Liver (tissue), 8 donors: ENCODE measurements at regions not wholly inside any gene's neighbourhood (a gene's known extent, or its start where the extent isn't known, plus 50 kb on each side); places are given as distances from the start of the nearest gene placed in this dataset.

Source experiments
- DNase-seq: peaks from one replicate; pipeline ENCODE4 v3.0.0-alpha.2; 2017; ENCODE audit warnings: low spot score
- H3K27ac ChIP-seq, 2 donors: one replicate each; pipeline ENCODE4 v1.7.0; 2013; ENCODE audit warnings: inconsistent platforms in 2 of 2, low read length in 2 of 2, control low read depth in 1 of 2, low read depth in 1 of 2, mild to moderate bottlenecking in 1 of 2
- H3K27me3 ChIP-seq, 4 donors: one replicate each; pipeline versions ENCODE4 v1.6.1 to v1.7.0; 2013; ENCODE audit warnings: low read length in 3 of 4, inconsistent platforms in 1 of 4, mild to moderate bottlenecking in 1 of 4, moderate library complexity in 1 of 4; ENCODE audit not compliant: control insufficient read depth in 4 of 4, insufficient read depth in 4 of 4
- H3K36me3 ChIP-seq, 4 donors: one replicate each; pipeline versions ENCODE4 v1.6.1 to v1.7.0; 2013; ENCODE audit warnings: low read length in 3 of 4, mild to moderate bottlenecking in 3 of 4, low read depth in 1 of 4, moderate library complexity in 1 of 4; ENCODE audit not compliant: control insufficient read depth in 4 of 4, insufficient read depth in 3 of 4
- H3K4me1 ChIP-seq, 4 donors: one replicate each; pipeline versions ENCODE4 v1.6.1 to v1.7.0; 2013; ENCODE audit warnings: low read length in 3 of 4, mild to moderate bottlenecking in 3 of 4, moderate library complexity in 1 of 4; ENCODE audit not compliant: control insufficient read depth in 4 of 4, insufficient read depth in 4 of 4
- H3K4me3 ChIP-seq, 3 donors: one replicate each; pipeline versions ENCODE4 v1.6.1 to v1.7.0; 2013; ENCODE audit warnings: low read length in 3 of 3, control low read depth in 1 of 3, low read depth in 1 of 3, mild to moderate bottlenecking in 1 of 3
- H3K9ac ChIP-seq, 2 donors: one replicate each; pipeline ENCODE4 v1.7.0; 2013; ENCODE audit warnings: low read length in 2 of 2, mild to moderate bottlenecking in 2 of 2, moderate library complexity in 2 of 2, control low read depth in 1 of 2, low read depth in 1 of 2
- H3K9me3 ChIP-seq, 4 donors: one replicate each; pipeline versions ENCODE4 v1.6.1 to v1.7.0; 2013; ENCODE audit warnings: low read length in 3 of 4; ENCODE audit not compliant: control insufficient read depth in 4 of 4
- ATF3 ChIP-seq: IDR thresholded peaks from 2 replicates; pipeline ENCODE4 v1.6.1; 2016; ENCODE audit warnings: antibody characterized with exemption
- CTCF ChIP-seq: fragments of 150-350 bp; IDR thresholded peaks from 2 replicates; pipeline ENCODE4 v1.5.1; 2017; ENCODE audit warnings: improper control_type of control experiment, low read depth, low read length; ENCODE audit not compliant: missing input control
- EGR1 ChIP-seq, 2 donors: IDR thresholded peaks; 2 replicates each; pipeline ENCODE4 v1.6.1; 2016 to 2018; ENCODE audit warnings: antibody characterized with exemption in 2 of 2, low read depth in 2 of 2
- GABPA ChIP-seq, 2 donors: IDR thresholded peaks in 1 of 2; conservative IDR thresholded peaks in 1 of 2; 2 replicates each; pipeline ENCODE4 v1.6.1; 2016; ENCODE audit warnings: antibody characterized with exemption in 2 of 2, mild to moderate bottlenecking in 1 of 2, moderate library complexity in 1 of 2
- HNF4A ChIP-seq, 2 donors: conservative IDR thresholded peaks; 2 replicates each; pipeline ENCODE4 v1.6.1; 2016; ENCODE audit warnings: antibody characterized with exemption in 2 of 2, mild to moderate bottlenecking in 2 of 2
- HNF4G ChIP-seq: IDR thresholded peaks from 2 replicates; pipeline ENCODE4 v1.6.1; 2016; ENCODE audit warnings: antibody characterized with exemption
- JUND ChIP-seq, 2 donors: IDR thresholded peaks; 2 replicates each; pipeline ENCODE4 v1.6.1; 2016; ENCODE audit warnings: antibody characterized with exemption in 2 of 2
- NR2F2 ChIP-seq: IDR thresholded peaks from 2 replicates; pipeline ENCODE4 v1.6.1; 2016; ENCODE audit warnings: antibody characterized with exemption
- RAD21 ChIP-seq, 2 donors: IDR thresholded peaks; 2 replicates each; pipeline ENCODE4 v1.6.1; 2016; ENCODE audit warnings: antibody characterized with exemption in 2 of 2, mild to moderate bottlenecking in 2 of 2
- REST ChIP-seq: IDR thresholded peaks from 2 replicates; pipeline ENCODE4 v1.6.1; 2016; ENCODE audit warnings: antibody characterized with exemption, mild to moderate bottlenecking
- RXRA ChIP-seq, 2 donors: IDR thresholded peaks; 2 replicates each; pipeline ENCODE4 v1.6.1; 2017 to 2018; ENCODE audit warnings: antibody characterized with exemption in 2 of 2, mild to moderate bottlenecking in 1 of 2
- SP1 ChIP-seq: IDR thresholded peaks from 2 replicates; pipeline ENCODE4 v1.6.1; 2018; ENCODE audit warnings: antibody characterized with exemption, mild to moderate bottlenecking
- TAF1 ChIP-seq: conservative IDR thresholded peaks from 2 replicates; pipeline ENCODE4 v1.6.1; 2016; ENCODE audit warnings: antibody characterized with exemption, mild to moderate bottlenecking
- YY1 ChIP-seq: IDR thresholded peaks from 2 replicates; pipeline ENCODE4 v1.6.1; 2016; ENCODE audit warnings: antibody characterized with exemption, mild to moderate bottlenecking
- ZBTB33 ChIP-seq: IDR thresholded peaks from 2 replicates; pipeline ENCODE4 v1.6.1; 2016; ENCODE audit warnings: antibody characterized with exemption
- WGBS: extraction: QIAGEN DNeasy Blood & Tissue Kit; methylation state at CpG from one replicate; pipeline ENCODE4 v1.1.7; 2013; 5-methylcytosine and 5-hydroxymethylcytosine counted together
- donor health status: healthy.
- donor health status: healthy.
- donor health status: healthy.
- donor health status: healthy.
- donor health status: healthy.

GRCh38 chr4:3674479-3674851 is 91.7 kb upstream of the ADRA2C start:
- 51% methylated on average over 7 of the region's 7 CpGs for WGBS
- H3K36me3 ChIP-seq, result no peaks in the 10 kb centered on the region
- no peak overlapping the region for H3K4me3 ChIP-seq
- H3K9ac ChIP-seq, result no peak overlapping the region
- no peaks in the 10 kb centered on the region for H3K4me1 ChIP-seq
- H3K27ac ChIP-seq, result no peak overlapping the region
- no peaks in the 10 kb centered on the region for H3K9me3 ChIP-seq
- no peak for TF ChIP-seq EGR1 (IDR thresholded peaks at IDR 0.05; ENCODE audit: low read depth in 2 of 2)
- TF ChIP-seq YY1, result no peak
- no peak for TF ChIP-seq SP1
- TF ChIP-seq GABPA (IDR thresholded peaks at IDR 0.05 in 1 of 2, conservative IDR thresholded peaks at IDR 0.05 in 1 of 2), result no peak
- TF ChIP-seq RXRA (IDR thresholded peaks at IDR 0.05), result peak; percentile 55 to 83
- TF ChIP-seq HNF4G, result no peak
- no peak for TF ChIP-seq TAF1
- peak; percentile 93 for TF ChIP-seq NR2F2
- H3K27me3 ChIP-seq, result peaks cover 0 to 3% (median 0%) of the 10 kb centered on the region in 4 donors
- no peak for DNase-seq

- WGBS, result 78% methylated on average over 13 of the region's 13 CpGs
- H3K9ac ChIP-seq, result no peak overlapping the region
- H3K36me3 ChIP-seq, result no peaks in the 10 kb centered on the region
- DNase-seq, result no peak
- no peak overlapping the region for H3K27ac ChIP-seq
- H3K4me3 ChIP-seq, result no peak overlapping the region
- H3K9me3 ChIP-seq, result no peaks in the 10 kb centered on the region
- TF ChIP-seq JUND (IDR thresholded peaks at IDR 0.05), result no peak
- TF ChIP-seq ZBTB33, result no peak
- no peak for TF ChIP-seq ATF3
- TF ChIP-seq HNF4G, result no peak
- no peak for TF ChIP-seq CTCF
- no peak for TF ChIP-seq RAD21 (IDR thresholded peaks at IDR 0.05)
- no peak for TF ChIP-seq REST
- TF ChIP-seq SP1, result no peak
- no peak for TF ChIP-seq HNF4A (conservative IDR thresholded peaks at IDR 0.05)
- TF ChIP-seq EGR1 (IDR thresholded peaks at IDR 0.05; ENCODE audit: low read depth in 2 of 2), result no peak
- TF ChIP-seq TAF1, result no peak
- H3K27me3 ChIP-seq, result peaks cover 0 to 3% (median 0%) of the 10 kb centered on the region in 4 donors
- H3K4me1 ChIP-seq, result no peaks in the 10 kb centered on the region
Observed at GRCh38 chr4:3673716-3674478, 92.3 kb upstream of the ADRA2C start.
